ENCODE measurements at regions not wholly inside any gene's neighbourhood (a gene's known extent, or its start where the extent isn't known, plus 50 kb on each side); places are given as distances from the start of the nearest gene placed in this dataset.

- TF ChIP-seq POLR2A (IDR thresholded peaks at IDR 0.05) = no peak
- no peak for TF ChIP-seq CTCF (IDR thresholded peaks at IDR 0.05)
These were observed 284.0 kb upstream of the DEPDC1 start for GRCh38 chr1:68780919-68781318.

GRCh38 chr1:68782890-68783289 lies 286.0 kb upstream of the DEPDC1 start:
- TF ChIP-seq POLR2A (IDR thresholded peaks at IDR 0.05) = no peak
- peak in 1 of 3 experiments; percentile 9 for TF ChIP-seq CTCF (IDR thresholded peaks at IDR 0.05)
- intact Hi-C loops (cut with DNase I; ENCODE audit: low total_unique reads) = no loop called here
- H3K9me3 ChIP-seq = no peaks in the 10 kb centered on the region
- no peaks in the 10 kb centered on the region for H3K27me3 ChIP-seq
- H3K36me3 ChIP-seq (ENCODE audit: low read depth, missing control alignments) = no peaks in the 10 kb centered on the region
- H3K4me3 ChIP-seq = no peak overlapping the region
- no peak for DNase-seq
- no peak overlapping the region for H3K27ac ChIP-seq
- no peaks in the 10 kb centered on the region for H3K4me1 ChIP-seq

More at GRCh38 chr1:68780919-68781318, 284.0 kb upstream of the DEPDC1 start:
- no peak overlapping the region for H3K4me3 ChIP-seq
- no peaks in the 10 kb centered on the region for H3K36me3 ChIP-seq (ENCODE audit: low read depth, missing control alignments)
- H3K9me3 ChIP-seq = no peaks in the 10 kb centered on the region
- H3K4me1 ChIP-seq = no peaks in the 10 kb centered on the region
- intact Hi-C loops (cut with DNase I; ENCODE audit: low total_unique reads) = no loop called here
- no peak for DNase-seq
- 57 to 62% methylated on average over 5 of the region's 5 CpGs for WGBS, 2 donors
- no peak overlapping the region for H3K27ac ChIP-seq
- H3K27me3 ChIP-seq = no peaks in the 10 kb centered on the region

GRCh38 chr1:68785328-68785727 lies 288.4 kb upstream of the DEPDC1 start:
- Histone ChIP-seq H3K4me3 (no peak overlapping the region), H3K9me3 (no peaks in the 10 kb centered on the region), H3K27me3 (no peaks in the 10 kb centered on the region), H3K4me1 (no peaks in the 10 kb centered on the region), H3K27ac (no peak overlapping the region), H3K36me3 (ENCODE audit: low read depth, missing control alignments) (no peaks in the 10 kb centered on the region)
- DNase-seq = no peak
- TF ChIP-seq CTCF (IDR thresholded peaks at IDR 0.05) (no peak), POLR2A (IDR thresholded peaks at IDR 0.05) (no peak)
- 47 to 50% methylated on average over 2 of the region's 2 CpGs for WGBS, 2 donors
- intact Hi-C loops (cut with DNase I; ENCODE audit: low total_unique reads) = no loop called here

- H3K4me3 ChIP-seq = no peak overlapping the region
- H3K27ac ChIP-seq = no peak overlapping the region
- H3K9me3 ChIP-seq = no peaks in the 10 kb centered on the region
- no peaks in the 10 kb centered on the region for H3K4me1 ChIP-seq
- intact Hi-C loops (cut with DNase I; ENCODE audit: low total_unique reads) = no loop called here
- H3K27me3 ChIP-seq = no peaks in the 10 kb centered on the region
- TF ChIP-seq CTCF (IDR thresholded peaks at IDR 0.05) (no peak), POLR2A (IDR thresholded peaks at IDR 0.05) (no peak)
- no peak for DNase-seq
- 91 to 96% methylated on average over 1 of the region's 1 CpG for WGBS, 2 donors
- H3K36me3 ChIP-seq (ENCODE audit: low read depth, missing control alignments) = no peaks in the 10 kb centered on the region
These were observed 291.9 kb upstream of the DEPDC1 start for GRCh38 chr1:68788762-68789161.

- no peaks in the 10 kb centered on the region for H3K27me3 ChIP-seq
- WGBS, 2 donors = 94 to 98% methylated on average over 3 of the region's 3 CpGs
- intact Hi-C loops (cut with DNase I; ENCODE audit: low total_unique reads) = no loop called here
- H3K9me3 ChIP-seq = no peaks in the 10 kb centered on the region
- DNase-seq = no peak
- no peak overlapping the region for H3K4me3 ChIP-seq
- no peak overlapping the region for H3K27ac ChIP-seq
- no peaks in the 10 kb centered on the region for H3K4me1 ChIP-seq
- no peak for TF ChIP-seq POLR2A (IDR thresholded peaks at IDR 0.05)
- no peak for TF ChIP-seq CTCF (IDR thresholded peaks at IDR 0.05)
- no peaks in the 10 kb centered on the region for H3K36me3 ChIP-seq (ENCODE audit: low read depth, missing control alignments)
These were observed 294.9 kb upstream of the DEPDC1 start for GRCh38 chr1:68791800-68792199.
